ENCODE measurements at regions not wholly inside any gene's neighbourhood (a gene's known extent, or its start where the extent isn't known, plus 50 kb on each side); places are given as distances from the start of the nearest gene placed in this dataset.
"Not testable (repeated sequence)": the region's sequence is repeated elsewhere in the genome, so short reads cannot be mapped to it uniquely, and the experiment has no call there.

DNA sequence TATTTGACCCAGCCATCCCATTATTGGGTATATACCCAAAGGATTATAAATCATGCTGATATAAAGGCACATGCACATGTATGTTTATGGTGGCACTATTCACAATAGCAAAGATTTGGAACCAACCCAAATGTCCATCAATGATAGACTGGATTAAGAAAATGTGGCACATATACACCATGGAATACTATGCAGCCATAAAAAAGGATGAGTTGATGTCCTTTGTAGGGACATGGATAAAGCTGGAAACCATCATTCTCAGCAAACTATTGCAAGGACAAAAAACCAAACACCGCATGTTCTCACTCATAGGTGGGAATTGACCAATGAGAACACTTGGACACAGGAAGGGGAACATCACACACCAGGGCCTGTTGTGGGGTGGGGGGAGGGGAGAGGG, 147.3 kb upstream of the STK26 start:
- not testable (repeated sequence) for TF ChIP-seq POLR2AphosphoS5, EP300 (IDR thresholded peaks at IDR 0.05)
- TF ChIP-seq, protein P1, sequence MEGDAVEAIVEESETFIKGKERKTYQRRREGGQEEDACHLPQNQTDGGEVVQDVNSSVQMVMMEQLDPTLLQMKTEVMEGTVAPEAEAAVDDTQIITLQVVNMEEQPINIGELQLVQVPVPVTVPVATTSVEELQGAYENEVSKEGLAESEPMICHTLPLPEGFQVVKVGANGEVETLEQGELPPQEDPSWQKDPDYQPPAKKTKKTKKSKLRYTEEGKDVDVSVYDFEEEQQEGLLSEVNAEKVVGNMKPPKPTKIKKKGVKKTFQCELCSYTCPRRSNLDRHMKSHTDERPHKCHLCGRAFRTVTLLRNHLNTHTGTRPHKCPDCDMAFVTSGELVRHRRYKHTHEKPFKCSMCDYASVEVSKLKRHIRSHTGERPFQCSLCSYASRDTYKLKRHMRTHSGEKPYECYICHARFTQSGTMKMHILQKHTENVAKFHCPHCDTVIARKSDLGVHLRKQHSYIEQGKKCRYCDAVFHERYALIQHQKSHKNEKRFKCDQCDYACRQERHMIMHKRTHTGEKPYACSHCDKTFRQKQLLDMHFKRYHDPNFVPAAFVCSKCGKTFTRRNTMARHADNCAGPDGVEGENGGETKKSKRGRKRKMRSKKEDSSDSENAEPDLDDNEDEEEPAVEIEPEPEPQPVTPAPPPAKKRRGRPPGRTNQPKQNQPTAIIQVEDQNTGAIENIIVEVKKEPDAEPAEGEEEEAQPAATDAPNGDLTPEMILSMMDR (IDR thresholded peaks at IDR 0.05), result not testable (repeated sequence)
